ENCODE measurements at regions not wholly inside any gene's neighbourhood (a gene's known extent, or its start where the extent isn't known, plus 50 kb on each side); places are given as distances from the start of the nearest gene placed in this dataset.

DNA sequence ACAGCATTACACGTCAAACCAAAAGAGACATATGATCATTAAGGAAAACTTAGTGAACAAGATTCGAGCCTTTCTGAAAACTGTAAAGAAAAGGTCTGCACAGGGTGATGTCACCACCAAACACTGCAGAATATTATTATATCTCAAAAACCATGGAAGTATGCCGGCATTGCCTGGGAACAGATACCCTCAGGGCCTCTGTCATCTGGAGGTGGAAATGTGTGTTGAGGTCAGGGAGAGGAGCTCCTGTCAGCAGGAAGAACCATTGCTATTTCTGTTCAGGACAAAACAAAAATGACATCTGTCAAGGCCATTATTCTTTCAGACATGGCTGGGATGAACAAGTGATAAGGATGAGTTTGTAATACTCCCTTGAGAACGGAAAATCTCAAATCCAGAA is 365.9 kb upstream of the TRIB2 start:
- Histone ChIP-seq H3K27me3 (ENCODE audit: control insufficient read depth, extremely low read depth, insufficient read depth, low read length) (no peaks in the 10 kb centered on the region), H3K27ac (ENCODE audit: control insufficient read depth, insufficient read depth, low read length) (no peak overlapping the region), H4K20me1 (ENCODE audit: control insufficient read depth, extremely low read depth, insufficient read depth, low read length) (no peaks in the 10 kb centered on the region), H3K79me2 (ENCODE audit: control insufficient read depth, insufficient read depth, low read length) (no peaks in the 10 kb centered on the region), H2AFZ (ENCODE audit: control insufficient read depth, low read length) (no peak overlapping the region), H3K9me3 (ENCODE audit: control insufficient read depth, low read depth, low read length) (no peaks in the 10 kb centered on the region), H3K9ac (ENCODE audit: control insufficient read depth, extremely low read depth, insufficient read depth, low read length) (no peak overlapping the region), H3K4me3 (ENCODE audit: control insufficient read depth in 2 of 3, extremely low read depth in 1 of 3, insufficient read depth in 2 of 3, low read depth in 1 of 3, low read length in 3 of 3) (no peak overlapping the region), H3K36me3 (ENCODE audit: control insufficient read depth in 2 of 2, extremely low read depth in 1 of 2, insufficient read depth in 2 of 2, low read length in 2 of 2) (no peaks in the 10 kb centered on the region), H3K4me2 (ENCODE audit: control insufficient read depth, extremely low read depth, insufficient read depth, low read depth, low read length) (no peak overlapping the region), H3K9me1 (ENCODE audit: control insufficient read depth, extremely low read depth, insufficient read depth, low read length) (no peaks in the 10 kb centered on the region), H3K4me1 (ENCODE audit: control insufficient read depth, extremely low read depth, insufficient read depth, low read length) (peaks cover 19% of the 10 kb centered on the region)
- TF ChIP-seq, protein P1, sequence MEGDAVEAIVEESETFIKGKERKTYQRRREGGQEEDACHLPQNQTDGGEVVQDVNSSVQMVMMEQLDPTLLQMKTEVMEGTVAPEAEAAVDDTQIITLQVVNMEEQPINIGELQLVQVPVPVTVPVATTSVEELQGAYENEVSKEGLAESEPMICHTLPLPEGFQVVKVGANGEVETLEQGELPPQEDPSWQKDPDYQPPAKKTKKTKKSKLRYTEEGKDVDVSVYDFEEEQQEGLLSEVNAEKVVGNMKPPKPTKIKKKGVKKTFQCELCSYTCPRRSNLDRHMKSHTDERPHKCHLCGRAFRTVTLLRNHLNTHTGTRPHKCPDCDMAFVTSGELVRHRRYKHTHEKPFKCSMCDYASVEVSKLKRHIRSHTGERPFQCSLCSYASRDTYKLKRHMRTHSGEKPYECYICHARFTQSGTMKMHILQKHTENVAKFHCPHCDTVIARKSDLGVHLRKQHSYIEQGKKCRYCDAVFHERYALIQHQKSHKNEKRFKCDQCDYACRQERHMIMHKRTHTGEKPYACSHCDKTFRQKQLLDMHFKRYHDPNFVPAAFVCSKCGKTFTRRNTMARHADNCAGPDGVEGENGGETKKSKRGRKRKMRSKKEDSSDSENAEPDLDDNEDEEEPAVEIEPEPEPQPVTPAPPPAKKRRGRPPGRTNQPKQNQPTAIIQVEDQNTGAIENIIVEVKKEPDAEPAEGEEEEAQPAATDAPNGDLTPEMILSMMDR (optimal IDR thresholded peaks at IDR 0.05 in 1 of 3, IDR thresholded peaks at IDR 0.05 in 1 of 3, conservative IDR thresholded peaks at IDR 0.05 in 1 of 3; ENCODE audit: extremely low read depth in 1 of 3, insufficient read depth in 2 of 3, low read length in 3 of 3): no peak
- FAIRE-seq: no peak
- dilution Hi-C loops (cut with MboI; ENCODE audit: extremely low pct_ligation_motif_present, low sequenced_read_pairs): no loop called here
- no peak for DNase-seq (ENCODE audit: low read depth, low spot score)

DNA sequence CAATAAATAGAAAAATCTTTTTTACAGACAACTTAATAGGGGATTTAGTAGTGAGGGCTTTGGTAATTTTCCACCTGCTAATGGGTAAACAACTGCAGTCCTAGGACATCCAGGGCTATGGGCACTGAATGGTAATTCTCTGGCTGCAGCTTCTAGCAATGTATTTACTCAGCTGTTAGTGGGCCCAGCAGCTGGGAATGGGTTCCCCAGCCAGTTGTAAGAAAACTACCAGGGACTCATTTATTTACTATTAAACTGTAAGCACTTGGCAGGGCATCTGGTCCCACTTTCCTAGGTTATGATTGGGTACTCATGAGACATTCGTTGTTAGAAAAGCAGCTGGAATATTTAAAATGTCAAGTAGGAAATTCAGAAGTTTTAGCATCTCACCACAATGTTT is 363.8 kb upstream of the TRIB2 start:
- no peak for TF ChIP-seq EZH2 (IDR thresholded peaks at IDR 0.05; ENCODE audit: low read length)
- TF ChIP-seq, protein P1 (optimal IDR thresholded peaks at IDR 0.05 in 1 of 3, IDR thresholded peaks at IDR 0.05 in 1 of 3, conservative IDR thresholded peaks at IDR 0.05 in 1 of 3; ENCODE audit: extremely low read depth in 1 of 3, insufficient read depth in 2 of 3, low read length in 3 of 3): no peak
- no peaks in the 10 kb centered on the region for H3K79me2 ChIP-seq (ENCODE audit: control insufficient read depth, insufficient read depth, low read length)
- no peak overlapping the region for H3K9ac ChIP-seq (ENCODE audit: control insufficient read depth, extremely low read depth, insufficient read depth, low read length)
- no peak overlapping the region for H2AFZ ChIP-seq (ENCODE audit: control insufficient read depth, low read length)
- H3K36me3 ChIP-seq (ENCODE audit: control insufficient read depth in 2 of 2, extremely low read depth in 1 of 2, insufficient read depth in 2 of 2, low read length in 2 of 2): no peaks in the 10 kb centered on the region
- FAIRE-seq (no peak), DNase-seq (ENCODE audit: low read depth, low spot score) (no peak)
- H3K4me1 ChIP-seq (ENCODE audit: control insufficient read depth, extremely low read depth, insufficient read depth, low read length): peaks cover 9% of the 10 kb centered on the region
- dilution Hi-C loops (cut with MboI; ENCODE audit: extremely low pct_ligation_motif_present, low sequenced_read_pairs): no loop called here
- H3K27me3 ChIP-seq (ENCODE audit: control insufficient read depth, extremely low read depth, insufficient read depth, low read length): no peaks in the 10 kb centered on the region
- no peak overlapping the region for H3K27ac ChIP-seq (ENCODE audit: control insufficient read depth, insufficient read depth, low read length)
- no peak overlapping the region for H3K4me3 ChIP-seq (ENCODE audit: control insufficient read depth in 2 of 3, extremely low read depth in 1 of 3, insufficient read depth in 2 of 3, low read depth in 1 of 3, low read length in 3 of 3)
- H3K9me1 ChIP-seq (ENCODE audit: control insufficient read depth, extremely low read depth, insufficient read depth, low read length): no peaks in the 10 kb centered on the region
- H3K4me2 ChIP-seq (ENCODE audit: control insufficient read depth, extremely low read depth, insufficient read depth, low read depth, low read length): no peak overlapping the region
- no peaks in the 10 kb centered on the region for H3K9me3 ChIP-seq (ENCODE audit: control insufficient read depth, low read depth, low read length)
- no peaks in the 10 kb centered on the region for H4K20me1 ChIP-seq (ENCODE audit: control insufficient read depth, extremely low read depth, insufficient read depth, low read length)
